HFF-Myc (cell line): ENCODE measurements at regions not wholly inside any gene's neighbourhood (a gene's known extent, or its start where the extent isn't known, plus 50 kb on each side); places are given as distances from the start of the nearest gene placed in this dataset.

Experiments used
- DNase-seq: peaks from one replicate; pipeline ENCODE4 v3.0.0-alpha.2; 2011; ENCODE audit warnings: low read depth; ENCODE audit errors: extremely low read depth
- H3K4me3 ChIP-seq: replicated peaks from 2 replicates; pipeline ENCODE4 v1.5.1; 2011; ENCODE audit warnings: low read depth, mild to moderate bottlenecking, control low read depth, low read length
- CTCF ChIP-seq: IDR thresholded peaks from 2 replicates; pipeline ENCODE4 v1.5.1; 2012; ENCODE audit warnings: mild to moderate bottlenecking, low read depth, low read length, control low read depth; ENCODE audit errors: missing control alignments

GRCh38 chr4:71243091-71243833, 95.6 kb upstream of the SLC4A4 start:
- DNase-seq, result no peak
- no peak overlapping the region for H3K4me3 ChIP-seq
- TF ChIP-seq CTCF, result no peak

- no peak overlapping the region for H3K4me3 ChIP-seq
- no peak for TF ChIP-seq CTCF
- DNase-seq, result no peak
These were observed 91.1 kb upstream of the SLC4A4 start for GRCh38 chr4:71247706-71248105.

DNA sequence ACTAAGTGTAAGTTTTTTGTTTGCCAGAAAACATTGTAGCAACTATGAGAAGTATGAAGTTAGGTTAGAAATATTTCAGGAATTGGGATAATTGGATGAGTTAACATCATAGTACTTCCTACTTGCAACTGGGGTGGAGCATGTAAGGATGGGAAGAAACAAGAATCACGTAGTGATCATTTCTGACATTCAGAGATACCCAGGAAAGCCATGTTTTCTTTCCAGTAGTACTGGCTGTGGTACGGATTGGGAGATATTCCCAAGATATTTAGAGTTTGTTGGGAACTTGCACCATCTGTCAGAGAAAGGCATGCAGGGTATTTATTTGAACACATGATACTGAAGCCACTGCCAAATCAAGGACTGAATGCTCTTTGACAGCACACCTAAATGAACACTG, 87.6 kb upstream of the SLC4A4 start:
- no peak overlapping the region for H3K4me3 ChIP-seq
- no peak for DNase-seq
- no peak for TF ChIP-seq CTCF

DNA sequence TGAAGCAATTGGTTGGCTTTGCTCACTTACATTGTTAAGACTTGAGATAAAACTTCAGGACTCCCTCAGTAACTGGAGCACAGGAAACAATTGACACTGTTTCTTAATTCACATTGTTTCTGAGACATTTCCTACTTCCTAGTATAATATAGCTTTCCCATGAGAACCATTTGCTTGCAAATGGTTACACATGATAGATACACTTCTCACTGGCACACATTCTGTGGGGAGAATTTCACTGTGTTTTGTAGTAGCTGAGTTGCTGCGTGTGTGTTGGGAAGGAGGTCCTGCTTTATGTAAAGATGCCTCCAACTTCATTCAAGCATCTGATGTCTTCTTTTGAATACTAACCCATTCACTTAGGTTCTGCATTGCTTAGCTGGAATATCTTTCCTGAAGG, 85.3 kb upstream of the SLC4A4 start:
- no peak overlapping the region for H3K4me3 ChIP-seq
- DNase-seq, result no peak
- no peak for TF ChIP-seq CTCF

DNA sequence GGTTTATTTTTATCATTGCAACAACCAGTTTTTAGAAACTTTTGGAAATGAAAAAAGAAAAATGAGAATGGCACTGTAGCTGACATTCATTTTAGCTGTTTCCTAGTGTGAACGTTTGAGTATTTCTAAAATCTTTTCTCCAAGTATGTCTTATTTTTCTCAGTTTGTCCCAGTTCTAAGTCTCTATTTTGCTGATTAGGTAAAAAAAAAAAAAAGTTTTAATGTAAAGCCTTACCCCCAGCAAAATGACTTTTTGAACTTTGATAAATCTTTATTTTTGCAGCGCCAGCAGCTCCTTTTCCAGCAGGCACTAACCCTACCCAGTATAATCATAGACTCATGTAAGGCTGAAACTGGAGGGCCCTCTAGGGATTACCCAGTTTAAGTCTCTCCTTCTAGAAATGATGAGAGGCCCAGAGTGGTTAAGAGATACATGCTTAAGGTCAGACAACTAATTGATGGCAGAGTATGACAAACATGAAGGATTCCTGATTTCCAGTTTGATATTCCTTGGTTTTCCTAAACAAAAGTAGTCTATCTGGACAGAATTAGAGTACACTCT, 84.3 kb upstream of the SLC4A4 start:
- no peak for DNase-seq
- TF ChIP-seq CTCF, result no peak
- H3K4me3 ChIP-seq, result no peak overlapping the region

DNA sequence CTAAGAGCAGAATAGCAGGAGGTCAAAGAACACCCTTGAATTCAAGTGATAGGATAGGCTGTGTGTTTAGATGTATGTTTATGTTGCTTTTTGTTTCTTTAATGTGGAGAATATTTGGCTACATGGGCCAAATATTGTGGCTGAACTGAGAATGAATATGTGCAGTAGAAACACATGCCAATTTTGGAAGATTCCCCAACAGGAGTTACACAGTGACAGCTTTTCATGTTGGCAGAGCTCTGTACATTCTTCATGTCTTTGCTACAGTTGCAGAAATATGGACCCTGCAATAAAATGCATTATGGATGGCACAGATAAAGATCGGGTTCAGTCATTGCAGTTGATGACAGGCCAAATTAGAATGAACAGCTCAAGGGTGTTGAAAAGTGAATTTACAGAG, 82.8 kb upstream of the SLC4A4 start:
- H3K4me3 ChIP-seq, result no peak overlapping the region
- DNase-seq, result no peak
- TF ChIP-seq CTCF, result no peak
